B cell (primary cell): ENCODE measurements at regions not wholly inside any gene's neighbourhood (a gene's known extent, or its start where the extent isn't known, plus 50 kb on each side); places are given as distances from the start of the nearest gene placed in this dataset.

Source experiments
- ATAC-seq: fragments of 200-7000 bp; cut with Tn5 transposase; one replicate; pipeline ENCODE4 v1.10.0; 2021; ENCODE audit warnings: low read depth, mild to moderate bottlenecking, moderate number of reproducible peaks, moderate library complexity
- CTCF ChIA-PET: fragments of 350-600 bp; sonication (Branson Sonifier 250); formaldehyde crosslinking; loops from one replicate; lab custom pipeline; 2021; ENCODE audit warnings: antibody characterized with exemption, inconsistent platforms; lab: Charles Lee
- POLR2A ChIA-PET: fragments of 350-600 bp; sonication (Branson Sonifier 250); formaldehyde crosslinking; loops from one replicate; lab custom pipeline; 2021; ENCODE audit warnings: antibody characterized with exemption; lab: Charles Lee
- DNase-seq: peaks from one replicate; pipeline ENCODE4 v3.0.0; 2013
- H2AFZ ChIP-seq: 2 replicates; pipeline ENCODE4 v1.6.1; 2012; ENCODE audit warnings: mild to moderate bottlenecking, low read depth, low read length; ENCODE audit not compliant: insufficient read depth, poor library complexity, severe bottlenecking
- H3K27ac ChIP-seq, 2 donors: 1 replicate in 1 of 2; 2 replicates in 1 of 2; pipeline ENCODE4 v1.5.1; 2012 to 2013; ENCODE audit warnings: low read length in 2 of 2, mild to moderate bottlenecking in 2 of 2, moderate library complexity in 1 of 2
- H3K27me3 ChIP-seq, 4 experiments: fragments of 200-600 bp in 1 of 4; sonication (generic) in 1 of 4; replicated peaks in 1 of 4; 1 replicate in 2 of 4; 2 replicates in 2 of 4; pipeline versions ENCODE4 v1.6.1 to v1.7.0; 2013 to 2016; ENCODE audit warnings: low read length in 3 of 4, mild to moderate bottlenecking in 2 of 4, mixed read lengths in 1 of 4, moderate library complexity in 1 of 4; ENCODE audit not compliant: insufficient read depth in 4 of 4, control insufficient read depth in 3 of 4; ENCODE audit errors: control extremely low read depth in 1 of 4
- H3K36me3 ChIP-seq, 2 experiments: replicated peaks in 1 of 2; 1 replicate in 1 of 2; 2 replicates in 1 of 2; pipeline versions ENCODE4 v1.6.1 to v1.7.1; 2013; ENCODE audit warnings: low read length in 1 of 2; ENCODE audit not compliant: insufficient read depth in 2 of 2, control insufficient read depth in 1 of 2; ENCODE audit errors: control extremely low read depth in 1 of 2, extremely low read depth in 1 of 2
- H3K4me1 ChIP-seq, 2 donors: fragments of 200-600 bp in 1 of 2; sonication (generic) in 1 of 2; 1 replicate in 1 of 2; 2 replicates in 1 of 2; pipeline versions ENCODE4 v1.5.1 to v1.6.1; 2013 to 2017; ENCODE audit warnings: low read length in 2 of 2; ENCODE audit not compliant: control insufficient read depth in 2 of 2, insufficient read depth in 2 of 2
- H3K4me2 ChIP-seq: replicated peaks from 2 replicates; pipeline ENCODE3; 2012; ENCODE audit warnings: mild to moderate bottlenecking, low read depth, low read length; ENCODE audit not compliant: poor library complexity, severe bottlenecking
- H3K4me3 ChIP-seq, 5 experiments: fragments of 200-600 bp in 1 of 5; sonication (generic) in 1 of 5; 1 replicate in 3 of 5; 2 replicates in 2 of 5; pipeline versions ENCODE4 v1.5.1 to v1.7.0; 2011 to 2016; ENCODE audit warnings: low read length in 4 of 5, mild to moderate bottlenecking in 4 of 5, low read depth in 2 of 5, control low read depth in 1 of 5, moderate library complexity in 1 of 5; ENCODE audit not compliant: insufficient read depth in 1 of 5; ENCODE audit errors: control extremely low read depth in 1 of 5, extremely low read depth in 1 of 5
- H3K79me2 ChIP-seq: fragments of 200-600 bp; sonication (generic); one replicate; pipeline ENCODE4 v1.6.0; 2016; ENCODE audit warnings: low read length; ENCODE audit not compliant: control insufficient read depth, insufficient read depth
- H3K9ac ChIP-seq: fragments of 200-600 bp; sonication (generic); 2 replicates; pipeline ENCODE4 v1.6.1; 2017; ENCODE audit warnings: mild to moderate bottlenecking, low read length, moderate library complexity
- H3K9me3 ChIP-seq, 3 donors: one replicate each; pipeline versions ENCODE4 v1.6.1 to v1.7.1; 2013; ENCODE audit warnings: low read length in 2 of 3; ENCODE audit not compliant: control insufficient read depth in 2 of 3, insufficient read depth in 1 of 3; ENCODE audit errors: control extremely low read depth in 1 of 3
- H4K20me1 ChIP-seq: 2 replicates; pipeline ENCODE4 v1.6.0; 2012; ENCODE audit warnings: mild to moderate bottlenecking, low read length; ENCODE audit not compliant: insufficient read depth, control insufficient read depth, poor library complexity, severe bottlenecking
- H3K27ac Mint-ChIP-seq: one replicate; pipeline ENCODE4 v1.8.0; 2021; ENCODE audit warnings: mixed read lengths
- H3K27me3 Mint-ChIP-seq: one replicate; pipeline ENCODE4 v1.8.0; 2021; ENCODE audit warnings: mixed read lengths
- H3K4me1 Mint-ChIP-seq: one replicate; pipeline ENCODE4 v1.8.0; 2021; ENCODE audit warnings: mixed read lengths
- H3K4me3 Mint-ChIP-seq: one replicate; pipeline ENCODE4 v1.8.0; 2021; ENCODE audit warnings: mixed read lengths
- H3K9me3 Mint-ChIP-seq: one replicate; pipeline ENCODE4 v1.8.0; 2022; ENCODE audit warnings: mixed read lengths; ENCODE audit not compliant: insufficient read depth
- EZH2 ChIP-seq: IDR thresholded peaks from 2 replicates; pipeline ENCODE4 v1.6.1; 2012; ENCODE audit warnings: borderline replicate concordance, low read depth, mild to moderate bottlenecking, moderate library complexity, low read length; ENCODE audit not compliant: insufficient read depth, poor library complexity, severe bottlenecking
- whole genome bisulfite sequencing: methylation state at CpG from one replicate; pipeline ENCODE4 v1.1.5; 2013; ENCODE audit warnings: missing lambda C conversion rate; ENCODE audit not compliant: insufficient coverage; 5-methylcytosine and 5-hydroxymethylcytosine counted together
- intact Hi-C: fragments of 100-400 bp; cut with micrococcal nuclease; formaldehyde crosslinking; loops from one replicate; pipeline ENCODE4 v1.10.0; 2022
- TF ChIP-seq, protein P1 (sequence below): fragments of 200-600 bp; IDR thresholded peaks from one replicate; pipeline ENCODE4 v1.8.0; 2022; ENCODE audit warnings: antibody characterized with exemption, mild to moderate bottlenecking

DNA sequence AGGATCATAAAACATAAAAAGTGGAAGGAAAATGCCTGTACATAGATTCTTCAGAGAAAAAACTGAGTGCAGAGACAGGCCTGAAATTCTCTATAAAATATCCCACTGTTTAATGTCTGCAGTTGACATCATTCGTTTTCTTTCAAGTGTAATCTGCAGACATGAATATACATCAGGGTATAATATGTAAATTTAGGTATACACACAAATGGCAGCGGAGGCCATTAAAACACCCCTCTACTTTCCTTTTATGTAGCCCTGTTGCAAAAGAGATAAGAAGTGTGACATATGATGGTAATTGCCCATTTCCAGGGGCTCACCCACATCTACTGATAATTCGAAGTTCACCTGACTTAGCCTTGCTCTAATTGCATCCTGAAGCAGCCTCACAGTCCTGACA is 164.3 kb downstream of the SLC24A2 start:
- H3K27ac Mint-ChIP-seq = no peak overlapping the region
- CTCF ChIA-PET = no interaction called here
- WGBS = no CpG with 5 or more reads among the region's 3 CpGs

DNA sequence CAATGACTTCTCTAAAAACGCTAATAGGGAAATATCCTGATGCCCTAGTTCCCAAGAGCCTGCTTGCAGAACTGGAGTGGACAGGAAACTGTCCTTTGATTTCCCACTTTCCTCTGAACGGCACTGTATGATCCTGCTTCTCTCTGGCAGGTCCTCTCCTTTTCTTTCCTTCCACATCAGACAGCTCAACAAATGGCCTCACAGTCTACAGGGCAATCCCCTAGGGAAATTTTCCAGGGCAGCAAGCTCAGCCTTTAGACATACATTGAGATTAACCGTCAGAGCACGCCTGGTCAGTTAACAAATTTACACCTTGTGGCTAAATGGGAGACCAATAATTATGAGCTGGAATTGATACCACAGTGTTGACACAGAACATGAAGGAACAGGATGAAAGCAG is 164.9 kb downstream of the SLC24A2 start:
- Histone ChIP-seq H3K79me2 (no peaks in the 10 kb centered on the region), H4K20me1 (no peaks in the 10 kb centered on the region), H2AFZ (no peak overlapping the region), H3K36me3 (no peaks in the 10 kb centered on the region), H3K27ac (no peak overlapping the region), H3K27me3 (no peaks in the 10 kb centered on the region), H3K4me1 (no peaks in the 10 kb centered on the region), H3K4me2 (no peak overlapping the region), H3K4me3 (no peak overlapping the region), H3K9me3 (no peaks in the 10 kb centered on the region), H3K9ac (no peak overlapping the region)
- Mint-ChIP-seq H3K4me3 (no peak overlapping the region), H3K27me3 (no peaks in the 10 kb centered on the region), H3K9me3 (no peaks in the 10 kb centered on the region), H3K4me1 (no peaks in the 10 kb centered on the region), H3K27ac (no peak overlapping the region)
- ChIA-PET POLR2A (no interaction called here), CTCF (no interaction called here)
- DNase-seq (no peak), ATAC-seq (no peak)
- TF ChIP-seq, protein P1, sequence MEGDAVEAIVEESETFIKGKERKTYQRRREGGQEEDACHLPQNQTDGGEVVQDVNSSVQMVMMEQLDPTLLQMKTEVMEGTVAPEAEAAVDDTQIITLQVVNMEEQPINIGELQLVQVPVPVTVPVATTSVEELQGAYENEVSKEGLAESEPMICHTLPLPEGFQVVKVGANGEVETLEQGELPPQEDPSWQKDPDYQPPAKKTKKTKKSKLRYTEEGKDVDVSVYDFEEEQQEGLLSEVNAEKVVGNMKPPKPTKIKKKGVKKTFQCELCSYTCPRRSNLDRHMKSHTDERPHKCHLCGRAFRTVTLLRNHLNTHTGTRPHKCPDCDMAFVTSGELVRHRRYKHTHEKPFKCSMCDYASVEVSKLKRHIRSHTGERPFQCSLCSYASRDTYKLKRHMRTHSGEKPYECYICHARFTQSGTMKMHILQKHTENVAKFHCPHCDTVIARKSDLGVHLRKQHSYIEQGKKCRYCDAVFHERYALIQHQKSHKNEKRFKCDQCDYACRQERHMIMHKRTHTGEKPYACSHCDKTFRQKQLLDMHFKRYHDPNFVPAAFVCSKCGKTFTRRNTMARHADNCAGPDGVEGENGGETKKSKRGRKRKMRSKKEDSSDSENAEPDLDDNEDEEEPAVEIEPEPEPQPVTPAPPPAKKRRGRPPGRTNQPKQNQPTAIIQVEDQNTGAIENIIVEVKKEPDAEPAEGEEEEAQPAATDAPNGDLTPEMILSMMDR = no peak
- no peak for TF ChIP-seq EZH2
- WGBS = 66% methylated on average over 4 of the region's 4 CpGs
- intact Hi-C loops = no loop called here

More for the DNA sequence above, 164.3 kb downstream of the SLC24A2 start:
- no peak for DNase-seq
- no peak for ATAC-seq
- no peaks in the 10 kb centered on the region for H4K20me1 ChIP-seq
- TF ChIP-seq, protein P1 = no peak
- TF ChIP-seq EZH2 = no peak
- no peaks in the 10 kb centered on the region for H3K9me3 ChIP-seq
- H3K27me3 ChIP-seq = no peaks in the 10 kb centered on the region
- no peaks in the 10 kb centered on the region for H3K79me2 ChIP-seq
- H3K9me3 Mint-ChIP-seq = no peaks in the 10 kb centered on the region
- H3K36me3 ChIP-seq = no peaks in the 10 kb centered on the region
- no peak overlapping the region for H3K4me2 ChIP-seq
- no peak overlapping the region for H3K4me3 ChIP-seq
- intact Hi-C loops = no loop called here
- no peaks in the 10 kb centered on the region for H3K4me1 ChIP-seq
- no peak overlapping the region for H2AFZ ChIP-seq
- H3K9ac ChIP-seq = no peak overlapping the region
- POLR2A ChIA-PET = no interaction called here
- no peak overlapping the region for H3K27ac ChIP-seq
- no peaks in the 10 kb centered on the region for H3K4me1 Mint-ChIP-seq
- no peak overlapping the region for H3K4me3 Mint-ChIP-seq
- no peaks in the 10 kb centered on the region for H3K27me3 Mint-ChIP-seq
